ENCODE measurements at regions not wholly inside any gene's neighbourhood (a gene's known extent, or its start where the extent isn't known, plus 50 kb on each side); places are given as distances from the start of the nearest gene placed in this dataset.

- CTCF ChIA-PET, result no interaction called here
These were observed 827.2 kb upstream of the POU3F3 start for GRCh38 chr2:104026725-104027124.

DNA sequence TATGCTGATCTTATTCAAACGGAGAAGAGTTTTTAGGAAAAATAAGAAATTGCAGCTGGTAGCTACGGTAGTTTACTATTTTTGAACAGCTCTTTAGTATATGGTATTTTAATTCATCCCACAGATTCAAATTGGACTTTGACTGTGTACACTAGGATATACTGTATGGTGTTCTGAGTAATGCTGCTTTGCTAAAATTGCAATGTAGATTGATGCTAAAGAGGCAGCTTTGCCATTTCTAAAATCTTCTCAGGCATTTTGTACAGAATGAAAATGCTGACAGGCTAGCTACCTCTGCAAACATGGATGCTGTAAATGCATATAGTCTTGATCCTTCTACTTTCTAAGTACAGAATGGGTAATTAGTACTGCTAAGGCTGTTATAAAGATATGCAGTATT lies 826.6 kb upstream of the POU3F3 start:
- CTCF ChIA-PET, result no interaction called here
- POLR2A ChIA-PET, result no interaction called here

More at GRCh38 chr2:104026725-104027124, 827.2 kb upstream of the POU3F3 start:
- POLR2A ChIA-PET, result no interaction called here
- DNase-seq (ENCODE audit: extremely low spot score), result no peak
- TF ChIP-seq, protein P1, sequence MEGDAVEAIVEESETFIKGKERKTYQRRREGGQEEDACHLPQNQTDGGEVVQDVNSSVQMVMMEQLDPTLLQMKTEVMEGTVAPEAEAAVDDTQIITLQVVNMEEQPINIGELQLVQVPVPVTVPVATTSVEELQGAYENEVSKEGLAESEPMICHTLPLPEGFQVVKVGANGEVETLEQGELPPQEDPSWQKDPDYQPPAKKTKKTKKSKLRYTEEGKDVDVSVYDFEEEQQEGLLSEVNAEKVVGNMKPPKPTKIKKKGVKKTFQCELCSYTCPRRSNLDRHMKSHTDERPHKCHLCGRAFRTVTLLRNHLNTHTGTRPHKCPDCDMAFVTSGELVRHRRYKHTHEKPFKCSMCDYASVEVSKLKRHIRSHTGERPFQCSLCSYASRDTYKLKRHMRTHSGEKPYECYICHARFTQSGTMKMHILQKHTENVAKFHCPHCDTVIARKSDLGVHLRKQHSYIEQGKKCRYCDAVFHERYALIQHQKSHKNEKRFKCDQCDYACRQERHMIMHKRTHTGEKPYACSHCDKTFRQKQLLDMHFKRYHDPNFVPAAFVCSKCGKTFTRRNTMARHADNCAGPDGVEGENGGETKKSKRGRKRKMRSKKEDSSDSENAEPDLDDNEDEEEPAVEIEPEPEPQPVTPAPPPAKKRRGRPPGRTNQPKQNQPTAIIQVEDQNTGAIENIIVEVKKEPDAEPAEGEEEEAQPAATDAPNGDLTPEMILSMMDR (IDR thresholded peaks at IDR 0.05; ENCODE audit: control extremely low read depth, extremely low read depth, low read depth, missing control alignments), result no peak

GRCh38 chr2:104028061-104028460 lies 825.9 kb upstream of the POU3F3 start:
- TF ChIP-seq, protein P1 (IDR thresholded peaks at IDR 0.05; ENCODE audit: control extremely low read depth, extremely low read depth, low read depth, missing control alignments), result no peak
- ChIA-PET CTCF (no interaction called here), POLR2A (no interaction called here)
- DNase-seq (ENCODE audit: extremely low spot score), result no peak

More for the DNA sequence above, 826.6 kb upstream of the POU3F3 start:
- TF ChIP-seq, protein P1 (IDR thresholded peaks at IDR 0.05; ENCODE audit: control extremely low read depth, extremely low read depth, low read depth, missing control alignments), result no peak
- no peak for DNase-seq (ENCODE audit: extremely low spot score)

GRCh38 chr2:104033399-104033798 lies 820.5 kb upstream of the POU3F3 start:
- TF ChIP-seq, protein P1 (IDR thresholded peaks at IDR 0.05; ENCODE audit: control extremely low read depth, extremely low read depth, low read depth, missing control alignments), result peak; percentile 19
- DNase-seq (ENCODE audit: extremely low spot score), result no peak
- CTCF ChIA-PET, result no interaction called here

GRCh38 chr2:104040771-104041170 lies 813.1 kb upstream of the POU3F3 start:
- TF ChIP-seq, protein P1 (IDR thresholded peaks at IDR 0.05; ENCODE audit: control extremely low read depth, extremely low read depth, low read depth, missing control alignments), result no peak
- ChIA-PET POLR2A (no interaction called here), CTCF (no interaction called here)
- DNase-seq (ENCODE audit: extremely low spot score), result no peak

More at GRCh38 chr2:104033399-104033798, 820.5 kb upstream of the POU3F3 start:
- POLR2A ChIA-PET, result no interaction called here

DNA sequence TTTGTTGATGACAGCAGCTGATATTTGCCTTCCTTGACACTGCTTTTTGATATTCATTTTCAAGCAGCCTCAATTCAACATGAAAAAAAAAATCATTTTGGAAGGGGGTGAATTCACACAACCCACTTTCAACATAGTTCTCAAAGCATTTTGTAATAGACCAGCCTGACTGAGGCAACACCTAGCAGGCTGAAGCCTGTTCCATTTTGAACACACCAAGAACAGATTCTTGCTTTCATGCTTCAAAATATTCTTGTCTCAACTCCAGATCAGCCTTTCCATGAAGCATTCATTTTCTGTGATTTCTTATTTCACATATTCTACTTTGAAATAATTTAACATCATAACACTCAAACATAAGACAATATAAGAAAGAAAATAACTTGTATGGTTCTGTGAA lies 812.6 kb upstream of the POU3F3 start:
- ChIA-PET CTCF (no interaction called here), POLR2A (no interaction called here)
- TF ChIP-seq, protein P1 (IDR thresholded peaks at IDR 0.05; ENCODE audit: control extremely low read depth, extremely low read depth, low read depth, missing control alignments), result no peak
- DNase-seq (ENCODE audit: extremely low spot score), result no peak

DNA sequence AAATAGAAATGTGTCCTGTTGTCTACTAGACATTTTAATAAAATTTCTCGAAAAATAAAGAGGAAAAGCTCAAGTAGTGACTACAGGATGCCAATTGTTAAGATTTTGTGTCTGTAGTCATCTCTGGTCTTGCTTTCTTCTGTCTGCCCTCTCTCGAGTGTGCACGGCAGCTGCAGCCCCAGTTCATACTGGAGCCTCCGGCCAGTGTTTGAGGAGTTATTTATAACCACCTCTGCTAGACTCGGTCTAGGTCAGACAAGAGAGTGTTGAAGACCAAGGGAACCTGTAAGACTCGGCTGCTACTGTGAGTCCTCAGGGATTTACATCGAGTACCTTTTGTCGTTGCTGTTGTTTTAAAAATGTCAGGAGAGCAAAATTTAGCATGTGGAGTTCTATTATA lies 810.1 kb upstream of the POU3F3 start:
- no peak for DNase-seq (ENCODE audit: extremely low spot score)
- CTCF ChIA-PET, result no interaction called here
- POLR2A ChIA-PET, result no interaction called here
- TF ChIP-seq, protein P1 (IDR thresholded peaks at IDR 0.05; ENCODE audit: control extremely low read depth, extremely low read depth, low read depth, missing control alignments), result no peak
